OCI-LY3 (cell line): ENCODE measurements at regions not wholly inside any gene's neighbourhood (a gene's known extent, or its start where the extent isn't known, plus 50 kb on each side); places are given as distances from the start of the nearest gene placed in this dataset.

Experiments used
- EZH2phosphoT487 ChIP-seq: fragments of 200-600 bp; shearing (Covaris generic); IDR thresholded peaks from 2 replicates; pipeline ENCODE4 v1.6.1; 2018; ENCODE audit warnings: antibody characterized with exemption, mixed run types, low read depth
- TF ChIP-seq, protein P1 (sequence below): fragments of 200-600, 300-600 bp; sonication (generic); IDR thresholded peaks from 2 replicates; pipeline ENCODE4 v1.5.1; 2014; ENCODE audit warnings: antibody characterized with exemption, low read length, low read depth

DNA sequence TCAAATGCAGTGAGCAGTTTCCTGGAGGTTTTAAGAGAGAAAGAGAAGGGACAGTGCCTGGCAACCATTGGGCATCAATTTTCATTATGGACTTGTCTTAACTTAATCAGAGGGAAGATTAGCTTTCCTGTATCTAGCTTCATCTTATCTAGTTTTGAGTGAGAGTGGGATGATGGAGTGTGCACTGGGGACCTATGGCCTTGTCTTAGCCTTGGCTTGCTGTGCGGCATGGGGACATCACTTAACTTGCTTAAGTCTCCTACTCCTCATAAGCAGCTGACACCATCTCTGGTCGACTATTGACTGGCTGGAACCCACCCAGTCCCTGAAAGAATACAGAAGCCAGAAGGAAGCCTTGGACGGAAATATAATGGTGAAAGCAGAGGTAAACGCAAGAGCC, 344.0 kb downstream of the SOX11 start:
- TF ChIP-seq, protein P1, sequence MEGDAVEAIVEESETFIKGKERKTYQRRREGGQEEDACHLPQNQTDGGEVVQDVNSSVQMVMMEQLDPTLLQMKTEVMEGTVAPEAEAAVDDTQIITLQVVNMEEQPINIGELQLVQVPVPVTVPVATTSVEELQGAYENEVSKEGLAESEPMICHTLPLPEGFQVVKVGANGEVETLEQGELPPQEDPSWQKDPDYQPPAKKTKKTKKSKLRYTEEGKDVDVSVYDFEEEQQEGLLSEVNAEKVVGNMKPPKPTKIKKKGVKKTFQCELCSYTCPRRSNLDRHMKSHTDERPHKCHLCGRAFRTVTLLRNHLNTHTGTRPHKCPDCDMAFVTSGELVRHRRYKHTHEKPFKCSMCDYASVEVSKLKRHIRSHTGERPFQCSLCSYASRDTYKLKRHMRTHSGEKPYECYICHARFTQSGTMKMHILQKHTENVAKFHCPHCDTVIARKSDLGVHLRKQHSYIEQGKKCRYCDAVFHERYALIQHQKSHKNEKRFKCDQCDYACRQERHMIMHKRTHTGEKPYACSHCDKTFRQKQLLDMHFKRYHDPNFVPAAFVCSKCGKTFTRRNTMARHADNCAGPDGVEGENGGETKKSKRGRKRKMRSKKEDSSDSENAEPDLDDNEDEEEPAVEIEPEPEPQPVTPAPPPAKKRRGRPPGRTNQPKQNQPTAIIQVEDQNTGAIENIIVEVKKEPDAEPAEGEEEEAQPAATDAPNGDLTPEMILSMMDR: no peak
- no peak for TF ChIP-seq EZH2phosphoT487
